Type B pancreatic cell (in vitro differentiated cells): ENCODE measurements at regions not wholly inside any gene's neighbourhood (a gene's known extent, or its start where the extent isn't known, plus 50 kb on each side); places are given as distances from the start of the nearest gene placed in this dataset.

Experiments
- DNase-seq: peaks from one replicate; pipeline ENCODE4 v3.0.0; 2021; ENCODE audit warnings: mixed read lengths; ENCODE audit not compliant: unreplicated experiment; ENCODE audit errors: extremely low spot score
- H3K27ac Mint-ChIP-seq: 2 replicates; pipeline ENCODE4 v1.8.0; 2021; ENCODE audit warnings: mild to moderate bottlenecking, mixed read lengths
- H3K27me3 Mint-ChIP-seq: 2 replicates; pipeline ENCODE4 v1.8.0; 2021; ENCODE audit warnings: mixed read lengths
- H3K36me3 Mint-ChIP-seq: 2 replicates; pipeline ENCODE4 v1.8.0; 2021; ENCODE audit warnings: mixed read lengths
- H3K4me1 Mint-ChIP-seq: one replicate; pipeline ENCODE4 v1.8.0; 2021; ENCODE audit warnings: mixed read lengths; ENCODE audit not compliant: unreplicated experiment
- H3K4me3 Mint-ChIP-seq: 2 replicates; pipeline ENCODE4 v1.8.0; 2021; ENCODE audit warnings: mild to moderate bottlenecking, mixed read lengths
- H3K9me3 Mint-ChIP-seq: 2 replicates; pipeline ENCODE4 v1.8.0; 2021; ENCODE audit warnings: mixed read lengths
- CTCF ChIP-seq: fragments of 200-600 bp; sonication (generic); conservative IDR thresholded peaks from 2 replicates; pipeline ENCODE4 v1.5.0; 2021; ENCODE audit warnings: antibody characterized with exemption, mild to moderate bottlenecking

- TF ChIP-seq CTCF, result no peak
- Mint-ChIP-seq H3K36me3 (no peaks in the 10 kb centered on the region), H3K4me1 (peaks cover 13% of the 10 kb centered on the region), H3K9me3 (peaks cover 9% of the 10 kb centered on the region), H3K4me3 (no peak overlapping the region), H3K27me3 (peaks cover 29% of the 10 kb centered on the region), H3K27ac (no peak overlapping the region)
- no peak for DNase-seq
These were observed 135.1 kb upstream of the VSTM2B start for GRCh38 chr19:29390742-29391141.

DNA sequence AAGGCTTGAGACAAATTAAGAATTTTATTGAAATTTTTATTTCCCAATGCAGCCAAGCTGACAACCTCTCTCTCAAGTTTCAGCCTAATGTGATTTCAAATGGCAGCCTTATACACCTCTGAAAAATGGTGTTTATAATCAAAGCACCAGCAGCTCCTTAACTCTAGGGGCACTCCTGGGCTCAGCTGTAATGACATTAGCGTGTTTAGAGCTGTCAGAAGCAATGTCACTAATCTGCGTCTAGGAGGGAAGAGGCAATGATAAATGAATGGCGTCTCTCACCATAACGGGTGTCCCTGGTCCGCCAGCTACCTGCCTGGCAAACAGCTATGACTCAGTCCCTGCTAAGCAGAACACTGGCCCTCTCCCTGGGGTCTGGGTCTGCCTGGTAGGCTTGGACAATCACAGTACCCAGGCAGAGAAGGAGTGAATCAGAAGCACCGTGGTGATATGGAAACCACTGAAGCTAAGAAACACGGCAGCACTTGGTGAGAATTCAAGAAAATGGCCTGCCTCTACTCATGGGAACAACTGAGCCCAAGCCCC, 131.8 kb upstream of the VSTM2B start:
- Mint-ChIP-seq H3K9me3 (peaks cover 9% of the 10 kb centered on the region), H3K27ac (no peak overlapping the region), H3K4me3 (no peak overlapping the region), H3K27me3 (peaks cover 18% of the 10 kb centered on the region), H3K4me1 (peaks cover 21% of the 10 kb centered on the region), H3K36me3 (no peaks in the 10 kb centered on the region)
- DNase-seq, result no peak
- TF ChIP-seq CTCF, result no peak

- peaks cover 22% of the 10 kb centered on the region for H3K27me3 Mint-ChIP-seq
- peak overlapping the region; percentile 53 for H3K27ac Mint-ChIP-seq
- peaks cover 28% of the 10 kb centered on the region for H3K4me1 Mint-ChIP-seq
- no peaks in the 10 kb centered on the region for H3K36me3 Mint-ChIP-seq
- DNase-seq, result no peak
- H3K4me3 Mint-ChIP-seq, result peak overlapping the region; percentile 72
- TF ChIP-seq CTCF, result no peak
- peaks cover 9% of the 10 kb centered on the region for H3K9me3 Mint-ChIP-seq
These were observed 130.6 kb upstream of the VSTM2B start for GRCh38 chr19:29395111-29395733.

GRCh38 chr19:29395734-29396414, 129.9 kb upstream of the VSTM2B start:
- Mint-ChIP-seq H3K4me1 (peaks cover 29% of the 10 kb centered on the region), H3K9me3 (peaks cover 9% of the 10 kb centered on the region), H3K27ac (no peak overlapping the region), H3K27me3 (peaks cover 22% of the 10 kb centered on the region), H3K4me3 (peak overlapping the region; percentile 72), H3K36me3 (no peaks in the 10 kb centered on the region)
- no peak for DNase-seq
- no peak for TF ChIP-seq CTCF

GRCh38 chr19:29396925-29397324, 128.9 kb upstream of the VSTM2B start:
- Mint-ChIP-seq H3K36me3 (no peaks in the 10 kb centered on the region), H3K27ac (peak overlapping the region; percentile 32), H3K4me1 (peaks cover 29% of the 10 kb centered on the region), H3K9me3 (peaks cover under 1% of the 10 kb centered on the region), H3K4me3 (peak overlapping the region; percentile 32), H3K27me3 (peaks cover 17% of the 10 kb centered on the region)
- no peak for DNase-seq
- no peak for TF ChIP-seq CTCF
